T-cell (primary cell): ENCODE measurements at regions not wholly inside any gene's neighbourhood (a gene's known extent, or its start where the extent isn't known, plus 50 kb on each side); places are given as distances from the start of the nearest gene placed in this dataset.

Source experiments
- ATAC-seq, 4 experiments: fragments of 200-7000 bp in 3 of 4; fragments of 150-1000 bp in 1 of 4; cut with Tn5 transposase; replicated peaks in 1 of 4; 1 replicate in 3 of 4; 2 replicates in 1 of 4; pipeline ENCODE4 v1.10.0; 2021; ENCODE audit warnings: moderate library complexity in 3 of 4, mild to moderate bottlenecking in 2 of 4, moderate number of reproducible peaks in 1 of 4
- CTCF ChIA-PET, 2 donors: fragments of 300-600 bp; sonication (Branson Sonifier 250); formaldehyde crosslinking; loops; one replicate each; lab custom pipeline; 2022; ENCODE audit warnings: antibody characterized with exemption in 2 of 2; lab: Charles Lee
- POLR2A ChIA-PET, 2 donors: fragments of 300-600 bp; sonication (Branson Sonifier 250); formaldehyde crosslinking; loops; one replicate each; lab custom pipeline; 2022; ENCODE audit warnings: antibody characterized with exemption in 2 of 2; lab: Charles Lee
- DNase-seq, 35 experiments: peaks; one replicate each; pipeline versions ENCODE4 v3.0.0 to v3.0.0-alpha.2; 2013 to 2023
- H3K27ac ChIP-seq: one replicate; pipeline ENCODE4 v1.5.1; 2013; ENCODE audit warnings: low read length
- H3K27me3 ChIP-seq, 2 experiments: replicated peaks in 1 of 2; 1 replicate in 1 of 2; 2 replicates in 1 of 2; pipeline versions ENCODE4 v1.6.1 to v1.7.0; 2013; ENCODE audit warnings: low read length in 1 of 2, mixed read lengths in 1 of 2; ENCODE audit not compliant: control insufficient read depth in 2 of 2, insufficient read depth in 2 of 2; ENCODE audit errors: extremely low read depth in 1 of 2
- H3K36me3 ChIP-seq, 2 donors: 1 replicate in 1 of 2; 2 replicates in 1 of 2; pipeline versions ENCODE4 v1.6.1 to v1.7.0; 2013; ENCODE audit warnings: low read length in 1 of 2; ENCODE audit not compliant: control insufficient read depth in 2 of 2, insufficient read depth in 1 of 2; ENCODE audit errors: extremely low read depth in 1 of 2
- H3K4me1 ChIP-seq, 2 experiments: 1 replicate in 1 of 2; 2 replicates in 1 of 2; pipeline versions ENCODE4 v1.6.1 to v1.7.0; 2013; ENCODE audit warnings: low read length in 2 of 2, mixed read lengths in 1 of 2; ENCODE audit not compliant: insufficient read depth in 2 of 2, control insufficient read depth in 1 of 2; ENCODE audit errors: extremely low read depth in 1 of 2
- H3K4me3 ChIP-seq, 2 donors: 1 replicate in 1 of 2; 2 replicates in 1 of 2; pipeline versions ENCODE4 v1.5.1 to v1.7.0; 2013; ENCODE audit warnings: mild to moderate bottlenecking in 2 of 2, low read length in 1 of 2, moderate library complexity in 1 of 2; ENCODE audit not compliant: control insufficient read depth in 1 of 2; ENCODE audit errors: extremely low read depth in 1 of 2
- H3K9me3 ChIP-seq: 2 replicates; pipeline ENCODE4 v1.7.0; 2013
- H3K27ac Mint-ChIP-seq, 2 donors: one replicate each; pipeline ENCODE4 v1.8.0; 2020 to 2021; ENCODE audit warnings: mild to moderate bottlenecking in 2 of 2, mixed read lengths in 2 of 2
- H3K27me3 Mint-ChIP-seq, 2 donors: one replicate each; pipeline ENCODE4 v1.8.0; 2021 to 2022; ENCODE audit warnings: mixed read lengths in 2 of 2
- H3K36me3 Mint-ChIP-seq: one replicate; pipeline ENCODE4 v1.8.0; 2021; ENCODE audit warnings: mixed read lengths
- H3K4me1 Mint-ChIP-seq, 3 donors: one replicate each; pipeline ENCODE4 v1.8.0; 2020 to 2022; ENCODE audit warnings: mixed read lengths in 3 of 3, mild to moderate bottlenecking in 1 of 3
- H3K4me3 Mint-ChIP-seq, 3 donors: one replicate each; pipeline ENCODE4 v1.8.0; 2020 to 2022; ENCODE audit warnings: mild to moderate bottlenecking in 3 of 3, mixed read lengths in 3 of 3, moderate library complexity in 3 of 3
- H3K9me3 Mint-ChIP-seq, 3 donors: one replicate each; pipeline ENCODE4 v1.8.0; 2020 to 2022; ENCODE audit warnings: mixed read lengths in 3 of 3
- WGBS: methylation state at CpG from one replicate; pipeline ENCODE4 v1.1.5; 2013; ENCODE audit warnings: missing lambda C conversion rate; ENCODE audit not compliant: insufficient coverage; 5-methylcytosine and 5-hydroxymethylcytosine counted together

DNA sequence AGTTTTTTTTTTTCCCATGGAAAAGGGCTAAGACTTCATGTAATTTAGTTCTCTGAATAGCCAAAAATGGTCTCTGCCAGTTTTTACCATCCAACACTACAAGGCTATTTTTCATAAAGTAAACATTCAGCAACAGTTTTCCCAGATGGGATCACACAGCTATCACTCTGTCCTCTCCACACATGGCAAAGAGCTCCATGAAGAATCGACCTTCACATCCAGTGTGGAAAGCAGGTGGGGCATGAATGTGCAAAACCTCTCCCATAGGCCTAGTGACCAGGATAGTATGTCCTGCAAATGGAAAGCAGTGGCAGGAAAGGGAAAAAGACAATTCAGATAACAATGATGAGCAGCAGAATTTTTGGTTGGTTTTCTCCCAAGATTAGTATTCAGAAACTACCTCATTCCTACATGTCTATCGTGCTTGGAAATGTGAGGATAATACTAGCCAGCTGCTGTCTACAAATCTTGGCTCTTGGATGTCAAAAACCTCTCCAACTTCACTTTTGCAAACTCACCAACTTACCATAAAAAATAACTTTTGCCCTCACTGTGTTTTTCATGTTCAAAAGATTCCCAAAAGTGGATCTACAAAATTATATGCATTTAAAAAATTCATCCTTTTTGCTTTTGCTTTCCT, 159.7 kb upstream of the MCHR2 start:
- no CpG with 5 or more reads among the region's 2 CpGs for WGBS
- Histone ChIP-seq H3K9me3 (no peaks in the 10 kb centered on the region), H3K4me1 (no peaks in the 10 kb centered on the region), H3K27ac (no peak overlapping the region), H3K36me3 (no peaks in the 10 kb centered on the region), H3K27me3 (no peaks in the 10 kb centered on the region), H3K4me3 (no peak overlapping the region)
- no peaks in the 10 kb centered on the region for H3K36me3 Mint-ChIP-seq
- H3K27ac Mint-ChIP-seq: no peak overlapping the region
- no peaks in the 10 kb centered on the region for H3K4me1 Mint-ChIP-seq
- DNase-seq: no peak
- H3K4me3 Mint-ChIP-seq: no peak overlapping the region
- H3K27me3 Mint-ChIP-seq: peaks cover 0 to 6% of the 10 kb centered on the region in 2 donors
- H3K9me3 Mint-ChIP-seq: peaks cover 0 to 4% (median 0%) of the 10 kb centered on the region in 3 donors
- no peak for ATAC-seq
- POLR2A ChIA-PET: no interaction called here
- CTCF ChIA-PET: no interaction called here

DNA sequence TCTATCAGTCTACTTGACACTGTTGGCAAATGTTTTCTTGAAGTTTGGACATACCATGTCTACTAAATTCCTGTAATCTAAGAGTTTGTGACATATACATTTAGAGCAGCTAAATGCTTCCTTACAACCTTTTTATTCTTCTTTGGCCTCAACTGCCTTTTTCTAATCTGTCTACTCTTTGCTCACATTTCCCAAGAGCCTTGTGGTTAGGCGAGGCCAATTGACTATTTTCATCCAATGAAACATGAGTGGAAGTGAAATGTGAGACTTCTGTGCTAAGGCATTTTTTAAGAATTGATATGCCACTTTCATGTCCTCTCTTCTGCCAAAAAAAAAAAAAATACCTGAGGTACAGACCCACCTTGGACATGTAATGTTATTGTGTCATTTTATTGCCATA, 158.2 kb upstream of the MCHR2 start:
- H3K9me3 Mint-ChIP-seq: peaks cover 0 to 4% (median 0%) of the 10 kb centered on the region in 3 donors
- H3K36me3 ChIP-seq: no peaks in the 10 kb centered on the region
- no peaks in the 10 kb centered on the region for H3K9me3 ChIP-seq
- H3K27me3 Mint-ChIP-seq: peaks cover 0 to 6% of the 10 kb centered on the region in 2 donors
- H3K4me3 Mint-ChIP-seq: no peak overlapping the region
- CTCF ChIA-PET: no interaction called here
- ATAC-seq: no peak
- H3K36me3 Mint-ChIP-seq: no peaks in the 10 kb centered on the region
- no peak overlapping the region for H3K4me3 ChIP-seq
- no peak overlapping the region for H3K27ac Mint-ChIP-seq
- no peak for DNase-seq
- H3K4me1 Mint-ChIP-seq: no peaks in the 10 kb centered on the region
- H3K27ac ChIP-seq: no peak overlapping the region
- POLR2A ChIA-PET: no interaction called here
- WGBS: no CpG with 5 or more reads among the region's 1 CpG
- H3K4me1 ChIP-seq: no peaks in the 10 kb centered on the region
- H3K27me3 ChIP-seq: no peaks in the 10 kb centered on the region

DNA sequence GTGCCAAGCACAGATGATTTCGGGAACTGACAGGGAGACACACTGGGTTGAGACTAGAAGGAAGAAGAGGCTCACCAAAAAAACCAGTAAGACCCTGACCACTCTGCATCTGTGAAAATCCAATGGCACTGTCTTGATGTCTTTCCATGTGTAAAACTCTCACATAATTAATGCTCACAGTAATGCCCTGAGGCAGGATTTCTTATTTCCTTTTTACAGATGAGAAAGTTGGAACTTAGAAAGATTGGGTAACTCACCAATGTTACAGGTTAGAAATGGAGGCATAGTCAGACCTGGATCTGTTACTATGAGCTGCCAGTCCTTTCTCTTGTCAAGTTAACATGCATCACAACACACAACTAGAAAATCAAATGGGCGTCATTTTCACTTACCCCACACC, 151.0 kb upstream of the MCHR2 start:
- Histone ChIP-seq H3K36me3 (no peaks in the 10 kb centered on the region), H3K4me1 (no peaks in the 10 kb centered on the region), H3K27me3 (no peaks in the 10 kb centered on the region), H3K27ac (no peak overlapping the region), H3K9me3 (no peaks in the 10 kb centered on the region), H3K4me3 (no peak overlapping the region)
- ChIA-PET POLR2A (no interaction called here), CTCF (no interaction called here)
- Mint-ChIP-seq H3K4me3 (no peak overlapping the region), H3K9me3 (no peaks in the 10 kb centered on the region), H3K36me3 (no peaks in the 10 kb centered on the region), H3K4me1 (no peaks in the 10 kb centered on the region), H3K27me3 (peaks cover 2 to 13% of the 10 kb centered on the region in 2 donors), H3K27ac (no peak overlapping the region)
- 71% methylated on average over 2 of the region's 2 CpGs for WGBS
- no peak for DNase-seq
- ATAC-seq: no peak

DNA sequence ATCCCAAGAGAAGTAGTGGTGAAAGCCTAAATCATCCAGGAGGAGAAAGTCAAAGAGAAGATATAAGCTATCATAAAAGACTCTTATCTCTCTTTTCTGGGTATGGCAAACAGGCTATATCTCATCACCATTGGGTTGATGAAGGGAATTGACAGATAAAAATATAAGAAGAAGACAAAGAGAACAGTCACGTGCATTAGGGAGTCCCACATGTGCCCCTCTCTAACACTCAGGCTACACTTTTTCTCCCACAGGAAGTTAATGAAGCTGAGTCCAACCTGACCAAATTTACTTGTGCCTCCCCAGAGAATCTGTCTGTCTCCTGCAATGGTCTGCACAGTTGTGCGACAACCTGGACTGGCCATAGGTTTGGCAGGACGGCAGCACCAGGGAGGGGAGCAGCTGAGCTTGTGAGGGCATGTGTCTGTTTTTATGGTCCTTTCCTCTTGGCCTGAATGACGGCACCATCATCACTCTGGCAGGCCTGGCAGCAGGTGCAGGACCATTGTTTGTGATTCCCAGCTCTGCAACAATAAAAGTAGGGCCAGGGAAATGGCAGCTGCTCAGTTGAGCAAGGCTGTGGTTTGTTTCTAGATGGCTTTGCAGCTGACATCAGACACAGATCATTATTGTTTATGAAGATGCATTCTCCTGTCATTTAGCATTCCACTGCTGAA, 144.5 kb upstream of the MCHR2 start:
- Histone ChIP-seq H3K4me1 (no peaks in the 10 kb centered on the region), H3K27ac (no peak overlapping the region), H3K9me3 (no peaks in the 10 kb centered on the region), H3K4me3 (no peak overlapping the region), H3K27me3 (no peaks in the 10 kb centered on the region), H3K36me3 (no peaks in the 10 kb centered on the region)
- Mint-ChIP-seq H3K27me3 (peaks cover under 1 to 9% of the 10 kb centered on the region in 2 donors), H3K36me3 (no peaks in the 10 kb centered on the region), H3K9me3 (no peaks in the 10 kb centered on the region), H3K4me1 (no peaks in the 10 kb centered on the region), H3K4me3 (no peak overlapping the region), H3K27ac (no peak overlapping the region)
- DNase-seq (no peak), ATAC-seq (no peak)
- WGBS: 81% methylated on average over 4 of the region's 4 CpGs
- POLR2A ChIA-PET: interaction anchor here in 1 of 2 donors (0.7 kb wide), 1 partner anchor 151 kb away, joined by 8 read pairs; no protein-coding TSS in a partner anchor
- CTCF ChIA-PET: no interaction called here

DNA sequence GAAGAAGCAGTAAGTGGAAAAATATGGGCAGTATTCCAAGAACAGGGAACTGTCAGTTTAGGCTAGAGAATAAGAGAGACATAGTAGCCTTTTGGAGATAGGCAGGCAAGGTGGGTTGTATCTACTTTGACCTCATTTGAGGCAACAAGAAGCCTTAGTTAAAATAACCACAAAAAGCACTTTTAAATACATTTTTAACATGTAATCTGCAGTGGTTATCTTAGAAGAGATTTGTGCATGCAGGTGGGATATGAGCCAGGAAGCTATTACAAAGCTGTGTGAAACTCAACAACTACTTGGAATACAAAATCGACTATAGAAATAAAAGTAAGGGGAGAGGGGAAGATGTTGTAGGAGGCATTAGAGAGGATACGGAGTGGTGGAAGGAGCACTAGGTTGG, 143.7 kb upstream of the MCHR2 start:
- no peaks in the 10 kb centered on the region for H3K9me3 ChIP-seq
- ChIA-PET POLR2A (no interaction called here), CTCF (no interaction called here)
- WGBS: no CpG with 5 or more reads among the region's 2 CpGs
- no peaks in the 10 kb centered on the region for H3K4me1 ChIP-seq
- Mint-ChIP-seq H3K36me3 (no peaks in the 10 kb centered on the region), H3K27me3 (peaks cover 0 to 9% of the 10 kb centered on the region in 2 donors), H3K4me1 (no peaks in the 10 kb centered on the region), H3K4me3 (no peak overlapping the region), H3K9me3 (no peaks in the 10 kb centered on the region), H3K27ac (no peak overlapping the region)
- no peaks in the 10 kb centered on the region for H3K36me3 ChIP-seq
- H3K27ac ChIP-seq: no peak overlapping the region
- no peak overlapping the region for H3K4me3 ChIP-seq
- ATAC-seq: no peak
- DNase-seq: no peak
- no peaks in the 10 kb centered on the region for H3K27me3 ChIP-seq

DNA sequence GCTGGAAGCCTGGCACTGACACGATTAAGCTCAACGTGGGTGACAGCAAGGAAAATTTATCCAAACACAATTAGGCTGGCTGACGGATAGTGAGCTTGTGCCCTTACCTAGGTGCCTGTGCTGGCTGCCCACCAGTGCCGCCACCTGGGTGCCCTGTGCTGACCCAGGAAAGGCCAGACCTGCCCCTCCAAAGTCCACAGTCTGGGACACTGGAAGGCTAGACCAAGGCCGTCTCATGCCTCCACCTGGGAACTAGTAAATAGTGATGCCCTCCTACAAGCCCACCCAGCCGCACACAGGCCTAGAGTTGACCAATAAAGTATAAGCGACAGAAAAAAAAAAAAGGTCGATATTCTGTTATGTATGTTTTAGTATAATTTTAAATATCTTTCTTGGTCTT, 142.6 kb upstream of the MCHR2 start:
- no peak overlapping the region for H3K4me3 ChIP-seq
- 94% methylated on average over 5 of the region's 8 CpGs for WGBS
- H3K4me3 Mint-ChIP-seq: no peak overlapping the region
- H3K4me1 ChIP-seq: no peaks in the 10 kb centered on the region
- ATAC-seq (no peak), DNase-seq (no peak)
- no peaks in the 10 kb centered on the region for H3K36me3 ChIP-seq
- H3K36me3 Mint-ChIP-seq: no peaks in the 10 kb centered on the region
- no peaks in the 10 kb centered on the region for H3K4me1 Mint-ChIP-seq
- ChIA-PET POLR2A (no interaction called here), CTCF (interaction anchor here in 1 of 2 donors (0.7 kb wide), 1 partner anchor 13 kb away, joined by 3 read pairs; no protein-coding TSS in a partner anchor)
- H3K27ac Mint-ChIP-seq: no peak overlapping the region
- no peaks in the 10 kb centered on the region for H3K9me3 ChIP-seq
- no peak overlapping the region for H3K27ac ChIP-seq
- peaks cover 0 to 7% (median 3%) of the 10 kb centered on the region in 3 donors for H3K9me3 Mint-ChIP-seq
- H3K27me3 ChIP-seq: no peaks in the 10 kb centered on the region
- peaks cover 0 to 7% of the 10 kb centered on the region in 2 donors for H3K27me3 Mint-ChIP-seq
